Esophagus squamous epithelium (tissue), 5 donors: ENCODE measurements at regions not wholly inside any gene's neighbourhood (a gene's known extent, or its start where the extent isn't known, plus 50 kb on each side); places are given as distances from the start of the nearest gene placed in this dataset.

Source experiments
- DNase-seq: peaks from one replicate; lab custom pipeline; 2025; lab: John Stamatoyannopoulos, UW
- H3K27ac ChIP-seq, 4 donors: fragments of 200-600 bp; sonication (generic); one replicate each; pipeline ENCODE4 v1.5.1; 2016 to 2019; ENCODE audit warnings: mild to moderate bottlenecking in 1 of 4
- H3K27me3 ChIP-seq, 4 donors: fragments of 200-600 bp; sonication (generic); 1 replicate in 3 of 4; 2 replicates in 1 of 4; pipeline versions ENCODE4 v1.5.1 to v1.6.0; 2017 to 2021; ENCODE audit warnings: antibody characterized with exemption in 1 of 4
- H3K36me3 ChIP-seq, 3 donors: fragments of 200-600 bp; sonication (generic); one replicate each; pipeline ENCODE4 v1.5.1; 2016 to 2019
- H3K4me1 ChIP-seq, 3 donors: fragments of 200-600 bp; sonication (generic); one replicate each; pipeline ENCODE4 v1.5.1; 2017 to 2019
- H3K4me3 ChIP-seq, 4 donors: fragments of 200-600 bp; sonication (generic); 1 replicate in 3 of 4; 2 replicates in 1 of 4; pipeline ENCODE4 v1.5.1; 2016 to 2019; ENCODE audit warnings: mild to moderate bottlenecking in 2 of 4, moderate library complexity in 1 of 4
- H3K9me3 ChIP-seq, 3 donors: fragments of 200-600 bp; sonication (generic); one replicate each; pipeline ENCODE4 v1.5.1; 2016 to 2019
- POLR2A ChIP-seq, 4 donors: fragments of 450-650 bp; IDR thresholded peaks; one replicate each; pipeline ENCODE4 v1.6.1; 2017; ENCODE audit warnings: antibody characterized with exemption in 4 of 4, mild to moderate bottlenecking in 4 of 4, moderate library complexity in 3 of 4
- WGBS, 2 donors: methylation state at CpG; one replicate each; pipeline ENCODE4 v1.1.5; 2018; 5-methylcytosine and 5-hydroxymethylcytosine counted together
- intact Hi-C: fragments of 100-400 bp; cut with DNase I; formaldehyde crosslinking; loops from one replicate; pipeline ENCODE4 v1.15.0; 2022
- TF ChIP-seq, protein P1 (sequence below), 6 experiments: fragments of 450-650 bp in 4 of 6; fragments of 200-600 bp in 2 of 6; sonication (generic) in 2 of 6; IDR thresholded peaks; one replicate each; pipeline ENCODE4 v1.5.1; 2016 to 2019; ENCODE audit warnings: antibody characterized with exemption in 6 of 6, mild to moderate bottlenecking in 4 of 6, moderate library complexity in 4 of 6
- donor health status: DM: yes; HTN: yes; CAD: no.

DNA sequence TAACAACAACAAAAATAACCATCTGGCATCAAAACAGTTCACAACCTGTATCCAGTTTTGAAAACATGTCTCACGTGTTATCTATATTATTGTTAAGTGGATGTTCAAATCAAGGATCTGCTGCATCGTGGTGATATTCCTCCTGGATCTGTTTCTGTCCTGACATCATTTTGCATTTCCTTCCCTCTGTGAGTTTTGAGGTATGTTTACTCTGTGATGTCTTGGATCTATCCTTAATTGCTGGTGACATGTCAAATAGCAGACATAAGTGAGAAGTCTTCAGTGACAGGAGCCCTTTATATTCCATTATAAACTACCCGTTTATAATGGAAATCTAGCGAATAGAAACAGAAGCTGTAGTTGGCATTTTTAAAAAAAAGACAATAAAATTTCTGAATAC, 381.8 kb upstream of the NOX3 start:
- no peaks in the 10 kb centered on the region for H3K36me3 ChIP-seq
- no peak overlapping the region for H3K4me3 ChIP-seq
- intact Hi-C loops, result no loop called here
- DNase-seq, result no peak
- no peaks in the 10 kb centered on the region for H3K4me1 ChIP-seq
- WGBS, 2 donors, result 80 to 82% methylated on average over 4 of the region's 4 CpGs
- H3K27ac ChIP-seq, result no peak overlapping the region
- TF ChIP-seq, protein P1, sequence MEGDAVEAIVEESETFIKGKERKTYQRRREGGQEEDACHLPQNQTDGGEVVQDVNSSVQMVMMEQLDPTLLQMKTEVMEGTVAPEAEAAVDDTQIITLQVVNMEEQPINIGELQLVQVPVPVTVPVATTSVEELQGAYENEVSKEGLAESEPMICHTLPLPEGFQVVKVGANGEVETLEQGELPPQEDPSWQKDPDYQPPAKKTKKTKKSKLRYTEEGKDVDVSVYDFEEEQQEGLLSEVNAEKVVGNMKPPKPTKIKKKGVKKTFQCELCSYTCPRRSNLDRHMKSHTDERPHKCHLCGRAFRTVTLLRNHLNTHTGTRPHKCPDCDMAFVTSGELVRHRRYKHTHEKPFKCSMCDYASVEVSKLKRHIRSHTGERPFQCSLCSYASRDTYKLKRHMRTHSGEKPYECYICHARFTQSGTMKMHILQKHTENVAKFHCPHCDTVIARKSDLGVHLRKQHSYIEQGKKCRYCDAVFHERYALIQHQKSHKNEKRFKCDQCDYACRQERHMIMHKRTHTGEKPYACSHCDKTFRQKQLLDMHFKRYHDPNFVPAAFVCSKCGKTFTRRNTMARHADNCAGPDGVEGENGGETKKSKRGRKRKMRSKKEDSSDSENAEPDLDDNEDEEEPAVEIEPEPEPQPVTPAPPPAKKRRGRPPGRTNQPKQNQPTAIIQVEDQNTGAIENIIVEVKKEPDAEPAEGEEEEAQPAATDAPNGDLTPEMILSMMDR (IDR thresholded peaks at IDR 0.05), result no peak
- TF ChIP-seq POLR2A (IDR thresholded peaks at IDR 0.05), result no peak
- H3K9me3 ChIP-seq, result no peaks in the 10 kb centered on the region
- H3K27me3 ChIP-seq, result no peaks in the 10 kb centered on the region

DNA sequence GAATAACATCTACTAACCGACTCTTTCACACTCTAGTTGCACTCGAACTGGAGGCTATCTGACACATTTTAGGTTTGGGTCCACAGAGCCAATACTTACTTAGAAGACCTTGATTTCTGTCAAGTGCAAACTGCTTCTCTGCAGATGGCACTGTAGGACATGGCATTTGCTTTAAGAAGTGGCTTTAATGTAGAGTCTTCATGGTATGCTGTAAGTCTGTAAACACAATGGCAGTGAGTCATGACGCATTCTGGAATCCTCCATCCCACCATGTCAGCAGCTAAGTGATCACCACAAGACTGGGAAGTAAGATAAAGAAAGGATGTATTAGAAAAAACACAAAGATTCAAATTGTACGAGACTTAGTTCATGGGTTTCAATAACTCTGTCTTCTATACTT, 377.0 kb upstream of the NOX3 start:
- TF ChIP-seq, protein P1 (IDR thresholded peaks at IDR 0.05), result no peak
- no peak for TF ChIP-seq POLR2A (IDR thresholded peaks at IDR 0.05)
- WGBS, 2 donors, result 77 to 84% methylated on average over 4 of the region's 4 CpGs
- Histone ChIP-seq H3K36me3 (no peaks in the 10 kb centered on the region), H3K4me1 (no peaks in the 10 kb centered on the region), H3K9me3 (no peaks in the 10 kb centered on the region), H3K27me3 (no peaks in the 10 kb centered on the region), H3K27ac (no peak overlapping the region), H3K4me3 (no peak overlapping the region)
- DNase-seq, result no peak
- intact Hi-C loops, result no loop called here

- no peaks in the 10 kb centered on the region for H3K9me3 ChIP-seq
- H3K36me3 ChIP-seq, result no peaks in the 10 kb centered on the region
- intact Hi-C loops, result no loop called here
- H3K4me1 ChIP-seq, result no peaks in the 10 kb centered on the region
- H3K4me3 ChIP-seq, result no peak overlapping the region
- no peaks in the 10 kb centered on the region for H3K27me3 ChIP-seq
- no peak for DNase-seq
- 78 to 80% methylated on average over 5 of the region's 5 CpGs for WGBS, 2 donors
- no peak for TF ChIP-seq POLR2A (IDR thresholded peaks at IDR 0.05)
- TF ChIP-seq, protein P1 (IDR thresholded peaks at IDR 0.05), result no peak
- H3K27ac ChIP-seq, result no peak overlapping the region
Observed at GRCh38 chr6:155830531-155830930, 374.9 kb upstream of the NOX3 start.

- intact Hi-C loops, result no loop called here
- TF ChIP-seq, protein P1 (IDR thresholded peaks at IDR 0.05), result no peak
- no peak for TF ChIP-seq POLR2A (IDR thresholded peaks at IDR 0.05)
- Histone ChIP-seq H3K4me3 (no peak overlapping the region), H3K36me3 (no peaks in the 10 kb centered on the region), H3K27ac (no peak overlapping the region), H3K4me1 (no peaks in the 10 kb centered on the region), H3K27me3 (no peaks in the 10 kb centered on the region), H3K9me3 (no peaks in the 10 kb centered on the region)
- DNase-seq, result no peak
- WGBS, 2 donors, result 70 to 86% methylated on average over 2 of the region's 2 CpGs
Observed at GRCh38 chr6:155829646-155830045, 374.0 kb upstream of the NOX3 start.

GRCh38 chr6:155828989-155829388, 373.4 kb upstream of the NOX3 start:
- Histone ChIP-seq H3K9me3 (no peaks in the 10 kb centered on the region), H3K4me1 (no peaks in the 10 kb centered on the region), H3K36me3 (no peaks in the 10 kb centered on the region), H3K27me3 (no peaks in the 10 kb centered on the region), H3K27ac (no peak overlapping the region), H3K4me3 (no peak overlapping the region)
- intact Hi-C loops, result no loop called here
- no peak for TF ChIP-seq POLR2A (IDR thresholded peaks at IDR 0.05)
- TF ChIP-seq, protein P1 (IDR thresholded peaks at IDR 0.05), result no peak
- no peak for DNase-seq
- WGBS, 2 donors, result 51 to 56% methylated on average over 3 of the region's 3 CpGs
